NB4 (cell line): ENCODE measurements at regions not wholly inside any gene's neighbourhood (a gene's known extent, or its start where the extent isn't known, plus 50 kb on each side); places are given as distances from the start of the nearest gene placed in this dataset.

Source experiments
- POLR2A ChIP-seq: IDR thresholded peaks from 2 replicates; pipeline ENCODE4 v1.6.1; 2011; ENCODE audit warnings: mild to moderate bottlenecking; ENCODE audit not compliant: insufficient read length; ENCODE audit errors: extremely low read depth
- TF ChIP-seq, protein P1 (sequence below): IDR thresholded peaks from 2 replicates; pipeline ENCODE4 v1.6.1; 2011; ENCODE audit warnings: low read depth, low read length

GRCh38 chr5:103829585-103829984, 267.0 kb upstream of the NUDT12 start:
- TF ChIP-seq, protein P1, sequence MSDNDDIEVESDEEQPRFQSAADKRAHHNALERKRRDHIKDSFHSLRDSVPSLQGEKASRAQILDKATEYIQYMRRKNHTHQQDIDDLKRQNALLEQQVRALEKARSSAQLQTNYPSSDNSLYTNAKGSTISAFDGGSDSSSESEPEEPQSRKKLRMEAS: no peak
- TF ChIP-seq POLR2A: no peak
